K562 (cell line): ENCODE measurements at regions not wholly inside any gene's neighbourhood (a gene's known extent, or its start where the extent isn't known, plus 50 kb on each side); places are given as distances from the start of the nearest gene placed in this dataset.

Source experiments
- ATAC-seq: fragments of 200-7000 bp; cut with Tn5 transposase; 3 replicates; pipeline ENCODE4 v1.9.1; 2020; ENCODE audit warnings: moderate library complexity
- BruUV-seq: library from RNA; stranded (reverse); fragments of 400-500 nt; replicated peaks from 2 replicates; lab custom pipeline; 2021; lab: Mats Ljungman, UMichigan
- CTCF ChIA-PET: fragments of 300-600 bp; formaldehyde crosslinking; extraction: SDS; loops from one replicate; lab custom pipeline; 2021; ENCODE audit warnings: low intra/inter-chr PET ratio; lab: Yijun Ruan, JAX
- POLR2A ChIA-PET: fragments of 300-600, 350-650 bp; sonication (Branson Sonifier 250); formaldehyde crosslinking; extraction: SDS; loops from one replicate; lab custom pipeline; 2021; ENCODE audit warnings: antibody characterized with exemption, inconsistent platforms; lab: Yijun Ruan, JAX
- DNase-seq, 4 experiments: peaks; one replicate each; pipeline versions ENCODE4 v3.0.0 to v3.0.0-alpha.2; 2011 to 2018; ENCODE audit warnings: low spot score in 3 of 4, mixed read lengths in 3 of 4; ENCODE audit errors: extremely low read depth in 1 of 4
- FAIRE-seq: peaks from 2 replicates; lab custom pipeline; 2011; peaks lifted over from hg19 to GRCh38; lab: Jason Lieb, UNC
- H2AFZ ChIP-seq: 2 replicates; pipeline ENCODE4 v1.6.0; 2011; ENCODE audit warnings: low read depth, low read length, control low read depth, inconsistent platforms
- H3K27ac ChIP-seq: fragments of 200-600 bp; 3 replicates; pipeline ENCODE4 v1.8.0; 2011; ENCODE audit warnings: low read depth, mild to moderate bottlenecking, control low read depth, inconsistent platforms, low read length, moderate library complexity, mixed read lengths; ENCODE audit errors: extremely low read depth
- H3K27me3 ChIP-seq, 2 experiments: fragments of 300-600 bp in 1 of 2; 2 replicates in 1 of 2; 3 replicates in 1 of 2; pipeline versions ENCODE4 v1.6.0 to v1.8.0; 2011; ENCODE audit warnings: inconsistent platforms in 2 of 2, low read length in 2 of 2, mild to moderate bottlenecking in 1 of 2, mixed read lengths in 1 of 2, moderate library complexity in 1 of 2; ENCODE audit not compliant: control insufficient read depth in 2 of 2, insufficient read depth in 2 of 2
- H3K36me3 ChIP-seq: fragments of 300-600 bp; 3 replicates; pipeline ENCODE4 v1.8.0; 2011; ENCODE audit warnings: mild to moderate bottlenecking, low read length, inconsistent platforms; ENCODE audit not compliant: control insufficient read depth, insufficient read depth
- H3K4me1 ChIP-seq, 2 experiments: fragments of 200-600 bp in 1 of 2; replicated peaks in 1 of 2; 2 replicates in 1 of 2; 3 replicates in 1 of 2; pipeline versions ENCODE4 v1.5.1 to v1.8.0; 2011; ENCODE audit warnings: inconsistent platforms in 2 of 2, low read length in 2 of 2, mild to moderate bottlenecking in 1 of 2, mixed read lengths in 1 of 2, moderate library complexity in 1 of 2; ENCODE audit not compliant: control insufficient read depth in 2 of 2, insufficient read depth in 2 of 2
- H3K4me2 ChIP-seq: 2 replicates; pipeline ENCODE4 v1.6.1; 2011; ENCODE audit warnings: low read length, control low read depth, inconsistent platforms, mixed read lengths; ENCODE audit not compliant: insufficient read depth
- H3K4me3 ChIP-seq: fragments of 200-600 bp; sonication (generic), shearing (Covaris generic); 2 replicates; pipeline ENCODE4 v1.5.1; 2016; ENCODE audit warnings: control low read depth, inconsistent platforms
- H3K79me2 ChIP-seq: fragments of 200-600 bp; 3 replicates; pipeline ENCODE4 v1.8.0; 2011; ENCODE audit warnings: low read length, inconsistent platforms; ENCODE audit not compliant: control insufficient read depth, insufficient read depth
- H3K9ac ChIP-seq, 2 experiments: 2 replicates each; pipeline versions ENCODE4 v1.6.0 to v1.6.1; 2011; ENCODE audit warnings: low read depth in 2 of 2, low read length in 2 of 2, control low read depth in 1 of 2, inconsistent platforms in 1 of 2, mild to moderate bottlenecking in 1 of 2, mixed read lengths in 1 of 2; ENCODE audit not compliant: insufficient read depth in 1 of 2
- H3K9me1 ChIP-seq: one replicate; pipeline ENCODE4 v1.6.0; 2011; ENCODE audit warnings: inconsistent platforms, mild to moderate bottlenecking, low read length, moderate library complexity; ENCODE audit not compliant: control insufficient read depth, insufficient read depth
- H3K9me3 ChIP-seq: replicated peaks from 2 replicates; pipeline ENCODE4 v1.5.1; 2011; ENCODE audit warnings: low read depth, low read length, inconsistent platforms; ENCODE audit not compliant: control insufficient read depth, insufficient read depth
- H4K20me1 ChIP-seq: replicated peaks from 2 replicates; pipeline ENCODE4 v1.6.1; 2011; ENCODE audit warnings: low read length, inconsistent platforms, mixed read lengths; ENCODE audit not compliant: control insufficient read depth, insufficient read depth
- AFF1 ChIP-seq, 2 experiments: fragments of 450-650 bp; IDR thresholded peaks; 2 replicates each; pipeline ENCODE4 v1.6.1; 2018; ENCODE audit warnings: mild to moderate bottlenecking in 2 of 2, low read depth in 1 of 2; ENCODE audit not compliant: partially characterized antibody in 2 of 2
- CEBPB ChIP-seq: fragments of 450-650 bp; IDR thresholded peaks from 2 replicates; pipeline ENCODE4 v1.6.1; 2016; ENCODE audit warnings: missing genetic modification characterization, missing compliant biosample characterization
- ETV5 ChIP-seq: sonication (generic); formaldehyde crosslinking; IDR thresholded peaks from 2 replicates; pipeline ENCODE4 v1.4.0; 2020; ENCODE audit warnings: low read depth, mild to moderate bottlenecking, missing genetic modification reagents
- PCBP1 ChIP-seq: fragments of 200-400 bp; formaldehyde crosslinking; IDR thresholded peaks from 2 replicates; pipeline ENCODE4 v1.6.1; 2018; ENCODE audit warnings: mild to moderate bottlenecking, low read depth, low read length; ENCODE audit not compliant: poor library complexity, severe bottlenecking
- POLR2A ChIP-seq: fragments of 450-650 bp; conservative IDR thresholded peaks from 2 replicates; pipeline ENCODE4 v1.6.1; 2016
- PYGO2 ChIP-seq: fragments of 450-650 bp; IDR thresholded peaks from 2 replicates; pipeline ENCODE4 v1.6.1; 2016; ENCODE audit warnings: mild to moderate bottlenecking, missing genetic modification characterization, moderate library complexity, missing compliant biosample characterization
- SIX5 ChIP-seq, 2 experiments: IDR thresholded peaks; 2 replicates each; pipeline ENCODE4 v1.6.1; 2011; ENCODE audit warnings: low read length in 2 of 2, borderline replicate concordance in 1 of 2, low read depth in 1 of 2, mild to moderate bottlenecking in 1 of 2, moderate library complexity in 1 of 2; ENCODE audit not compliant: insufficient read depth in 1 of 2
- STAT5A ChIP-seq: IDR thresholded peaks from 2 replicates; pipeline ENCODE4 v1.6.1; 2012; ENCODE audit warnings: low read length, inconsistent platforms, borderline replicate concordance
- ZBTB7A ChIP-seq: IDR thresholded peaks from 2 replicates; pipeline ENCODE4 v1.6.1; 2011; ENCODE audit warnings: low read depth, mild to moderate bottlenecking, low read length, moderate library complexity, borderline replicate concordance; ENCODE audit not compliant: control insufficient read depth
- ZNF639 ChIP-seq, 2 experiments: fragments of 200-800 bp in 1 of 2; sonication (Bioruptor generic) in 1 of 2; sonication (generic) in 1 of 2; formaldehyde crosslinking in 1 of 2; IDR thresholded peaks in 1 of 2; conservative IDR thresholded peaks in 1 of 2; 2 replicates each; pipeline versions ENCODE4 v1.5.0 to v1.6.1; 2016 to 2020; ENCODE audit warnings: missing compliant biosample characterization in 1 of 2, missing genetic modification characterization in 1 of 2, missing genetic modification reagents in 1 of 2
- ZNF668 ChIP-seq: fragments of 250-450 bp; sonication (Bioruptor Pico); IDR thresholded peaks from 2 replicates; pipeline ENCODE4 v1.8.0; 2022; ENCODE audit warnings: mild to moderate bottlenecking, inconsistent platforms
- WGBS: fragments of 100-300 bp; shearing (Covaris generic); methylation state at CpG from one replicate; pipeline ENCODE4 v1.1.6; 2016; ENCODE audit warnings: low coverage, mixed read lengths; ENCODE audit not compliant: insufficient coverage; ENCODE audit errors: missing lambda C conversion rate; 5-methylcytosine and 5-hydroxymethylcytosine counted together
- in situ Hi-C: fragments of 300-500 bp; cut with MboI; formaldehyde crosslinking; loops from 4 replicates; pipeline ENCODE4 v1.15.0; 2018; ENCODE audit warnings: inconsistent platforms, mixed read lengths
- intact Hi-C: fragments of 100-400 bp; cut with micrococcal nuclease; formaldehyde crosslinking; loops from 2 replicates; pipeline ENCODE4 v1.14.2; 2022
- TF ChIP-seq, protein P1 (sequence below): IDR thresholded peaks from 2 replicates; pipeline ENCODE4 v1.6.1; 2012; ENCODE audit warnings: low read depth, low read length, improper control_type of control experiment, borderline replicate concordance

- TF ChIP-seq CEBPB (tag) (no peak), ZNF639 (CRISPR knock-in tag; conservative IDR thresholded peaks at IDR 0.05 in 1 of 2, IDR thresholded peaks at IDR 0.05 in 1 of 2) (no peak), PYGO2 (tag) (no peak), STAT5A (no peak)
- TF ChIP-seq, all 486 proteins: peak for 0
Observed at GRCh38 chr13:86601351-86601750, 802.1 kb upstream of the SLITRK6 start (continued).

DNA sequence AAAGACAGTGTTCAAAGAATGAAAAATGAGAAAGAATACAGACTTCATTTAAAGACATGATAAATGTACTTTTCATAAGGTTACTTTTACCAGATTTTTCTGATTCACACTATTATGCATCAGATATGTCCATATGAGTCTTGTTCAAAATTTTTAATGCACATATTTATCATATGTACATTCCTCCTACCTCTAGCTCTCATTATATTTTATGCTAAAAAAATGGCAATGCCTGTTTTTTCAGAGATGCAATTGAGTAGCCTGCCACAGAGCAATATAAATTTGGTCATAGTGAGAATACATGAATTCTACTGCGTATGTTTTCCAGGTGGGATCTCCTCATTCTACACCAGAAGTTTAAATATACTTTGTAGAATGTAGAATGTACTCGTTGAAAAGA lies 807.0 kb upstream of the SLITRK6 start:
- Histone ChIP-seq H4K20me1 (no peaks in the 10 kb centered on the region), H3K4me2 (no peak overlapping the region), H3K9me1 (no peaks in the 10 kb centered on the region), H3K4me3 (no peak overlapping the region), H3K4me1 (no peaks in the 10 kb centered on the region), H3K9ac (no peak overlapping the region), H3K27ac (no peak overlapping the region), H3K9me3 (no peaks in the 10 kb centered on the region), H3K79me2 (no peaks in the 10 kb centered on the region), H2AFZ (no peak overlapping the region), H3K27me3 (no peaks in the 10 kb centered on the region), H3K36me3 (no peaks in the 10 kb centered on the region)
- in situ Hi-C loops: no loop called here
- ChIA-PET CTCF (no interaction called here), POLR2A (no interaction called here)
- no peak for ATAC-seq
- no peak for DNase-seq
- no peak for FAIRE-seq
- WGBS: 0% methylated on average over 2 of the region's 2 CpGs
- intact Hi-C loops: no loop called here
- BruUV-seq: no TSS peak
- no peak for TF ChIP-seq ZNF668 (CRISPR knock-in tag)
- TF ChIP-seq, protein P1, sequence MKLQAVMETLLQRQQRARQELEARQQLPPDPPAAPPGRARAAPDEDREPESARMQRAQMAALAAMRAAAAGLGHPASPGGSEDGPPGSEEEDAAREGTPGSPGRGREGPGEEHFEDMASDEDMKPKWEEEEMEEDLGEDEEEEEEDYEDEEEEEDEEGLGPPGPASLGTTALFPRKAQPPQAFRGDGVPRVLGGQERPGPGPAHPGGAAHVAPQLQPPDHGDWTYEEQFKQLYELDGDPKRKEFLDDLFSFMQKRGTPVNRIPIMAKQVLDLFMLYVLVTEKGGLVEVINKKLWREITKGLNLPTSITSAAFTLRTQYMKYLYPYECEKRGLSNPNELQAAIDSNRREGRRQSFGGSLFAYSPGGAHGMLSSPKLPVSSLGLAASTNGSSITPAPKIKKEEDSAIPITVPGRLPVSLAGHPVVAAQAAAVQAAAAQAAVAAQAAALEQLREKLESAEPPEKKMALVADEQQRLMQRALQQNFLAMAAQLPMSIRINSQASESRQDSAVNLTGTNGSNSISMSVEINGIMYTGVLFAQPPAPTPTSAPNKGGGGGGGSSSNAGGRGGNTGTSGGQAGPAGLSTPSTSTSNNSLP: no peak
- TF ChIP-seq POLR2A: no peak
- TF ChIP-seq AFF1 (IDR thresholded peaks at IDR 0.05; ENCODE audit: low read depth in 1 of 2, partially characterized antibody in 2 of 2): no peak
- no peak for TF ChIP-seq PCBP1
- no peak for TF ChIP-seq ETV5
- no peak for TF ChIP-seq SIX5 (IDR thresholded peaks at IDR 0.05; ENCODE audit: borderline replicate concordance in 1 of 2, insufficient read depth in 1 of 2, low read depth in 1 of 2, low read length in 2 of 2)
- TF ChIP-seq ZBTB7A: no peak
